HG02610 (cell line): ENCODE measurements at regions not wholly inside any gene's neighbourhood (a gene's known extent, or its start where the extent isn't known, plus 50 kb on each side); places are given as distances from the start of the nearest gene placed in this dataset.
"Not testable (repeated sequence)": the region's sequence is repeated elsewhere in the genome, so short reads cannot be mapped to it uniquely, and the experiment has no call there.

Source experiments
- ATAC-seq: cut with Tn5 transposase; IDR thresholded peaks from one replicate; pipeline ENCODE4 v1.9.1; 2021; ENCODE audit warnings: mild to moderate bottlenecking, moderate library complexity; ENCODE audit not compliant: unreplicated experiment

GRCh38 chrX:118212817-118213183 is 96.2 kb upstream of the KLHL13 start:
- peak; percentile 77 for ATAC-seq

DNA sequence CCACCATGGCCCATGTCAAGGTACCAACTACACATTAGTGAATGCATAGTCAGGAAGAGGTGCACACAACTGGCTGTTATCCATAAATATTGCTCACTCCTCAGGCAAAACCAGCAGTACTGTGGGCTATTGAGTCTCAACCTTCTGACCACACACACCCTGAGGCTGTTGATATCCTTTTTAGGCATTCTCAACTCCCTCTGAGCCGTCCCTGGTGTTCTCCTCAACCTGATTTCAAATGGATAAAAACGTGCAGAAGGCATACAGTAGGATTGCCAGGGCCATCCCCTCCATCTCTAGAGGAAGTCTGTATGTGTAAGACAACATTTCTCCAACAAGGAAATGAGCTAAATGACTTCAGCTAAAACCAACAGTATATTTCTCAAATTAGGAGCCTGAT is 98.7 kb upstream of the KLHL13 start:
- ATAC-seq: no peak

- no peak for ATAC-seq
Observed at GRCh38 chrX:118216087-118216486, 99.5 kb upstream of the KLHL13 start.

DNA sequence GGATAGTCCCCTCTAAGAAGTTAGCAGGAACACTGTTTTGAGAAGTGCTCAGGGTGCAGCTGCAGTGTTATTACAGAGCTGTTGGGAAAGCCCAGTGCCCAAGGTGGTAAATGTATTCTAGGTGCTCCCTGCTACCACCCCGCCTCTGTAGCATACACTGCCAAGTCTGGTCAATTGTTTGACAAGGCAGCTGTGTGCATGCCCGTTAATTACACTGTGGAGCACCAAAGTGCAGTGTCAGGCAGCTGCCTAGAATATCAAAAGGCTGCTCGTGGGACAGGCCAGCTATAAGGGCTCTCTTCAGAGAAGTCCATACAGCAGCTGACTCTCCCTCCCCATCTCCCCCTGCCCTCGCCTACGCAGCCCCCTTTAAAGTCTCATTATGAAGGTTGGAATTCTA is 99.9 kb upstream of the KLHL13 start:
- no peak for ATAC-seq

- ATAC-seq: no peak
Observed at GRCh38 chrX:118218079-118218478, 101.5 kb upstream of the KLHL13 start.

- no peak for ATAC-seq
Observed at GRCh38 chrX:118218940-118219339, 102.3 kb upstream of the KLHL13 start.

DNA sequence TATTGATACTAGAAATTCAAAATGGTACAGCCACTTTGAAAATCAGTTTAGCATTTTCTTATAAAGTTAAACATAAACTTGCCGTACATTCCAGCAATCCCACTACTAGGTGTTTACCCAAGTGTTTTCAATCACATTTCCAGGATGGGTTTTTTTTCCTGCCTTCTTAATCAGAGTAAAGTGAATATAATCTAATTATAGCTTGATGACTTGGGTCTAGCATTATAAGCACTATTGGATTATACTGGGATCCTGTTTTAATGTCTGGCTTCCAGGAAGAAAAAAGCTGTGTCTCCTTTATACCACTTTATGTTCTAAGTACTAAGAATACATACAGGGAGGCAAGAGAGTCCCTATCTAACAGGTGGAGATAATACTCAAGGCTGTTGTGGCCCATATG is 103.3 kb upstream of the KLHL13 start:
- ATAC-seq: no peak

DNA sequence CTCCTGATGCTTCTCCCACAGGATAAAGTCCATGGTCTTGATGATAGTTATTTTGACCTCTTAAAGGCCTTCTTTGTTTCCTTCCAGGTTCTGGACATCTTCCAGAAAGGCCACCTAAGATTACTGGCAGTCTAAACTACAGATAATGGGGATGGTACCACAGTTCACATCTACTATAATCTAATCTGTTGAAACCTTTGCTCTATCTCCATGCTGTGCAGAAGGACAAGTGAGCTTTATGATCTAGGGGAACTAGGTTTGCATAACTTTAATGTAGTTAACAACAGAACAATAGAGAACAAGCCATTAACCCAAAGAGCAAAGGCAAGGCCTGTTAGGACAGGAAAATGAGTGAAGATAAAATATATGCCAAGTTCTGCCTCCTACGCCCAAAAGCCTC is 103.9 kb upstream of the KLHL13 start:
- ATAC-seq: no peak

DNA sequence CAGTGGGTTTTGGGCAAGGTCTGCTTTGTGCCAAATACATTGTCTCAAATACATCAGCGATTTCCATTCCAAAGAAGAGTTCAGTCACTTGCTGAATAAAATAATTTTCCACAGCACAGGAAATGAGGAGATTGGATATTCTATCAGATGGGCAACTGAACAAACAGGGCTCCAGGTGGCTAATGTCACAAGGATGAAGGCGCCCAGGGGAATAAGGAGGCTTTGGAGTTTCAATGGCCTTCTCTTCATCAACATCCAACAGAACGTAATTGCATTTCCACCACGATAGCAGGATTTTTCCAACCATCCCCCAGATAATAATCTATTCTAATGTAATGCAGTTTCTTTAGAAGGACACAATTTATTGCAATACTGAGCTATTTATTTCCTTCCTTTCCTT is 104.7 kb upstream of the KLHL13 start:
- ATAC-seq: no peak

DNA sequence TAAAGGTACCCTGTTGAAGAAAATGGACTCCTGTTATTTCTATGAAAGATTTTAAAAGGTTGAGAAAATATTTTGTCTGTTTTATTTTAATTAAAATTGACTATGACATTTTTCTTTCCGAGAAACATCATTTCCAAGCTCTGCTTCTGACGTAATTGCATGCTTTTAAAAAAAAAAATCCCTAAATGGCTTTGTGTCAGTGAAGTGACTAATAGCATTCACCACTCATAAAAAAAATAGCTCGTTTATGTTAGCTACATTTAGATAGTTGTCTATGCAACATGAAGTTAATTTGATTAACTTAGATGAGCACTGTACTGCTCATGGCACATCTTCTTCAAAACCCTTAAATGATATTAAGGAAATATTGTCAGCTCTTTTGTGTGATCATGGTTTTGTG is 105.1 kb upstream of the KLHL13 start:
- no peak for ATAC-seq

- ATAC-seq: no peak
Observed at GRCh38 chrX:118222421-118222820, 105.8 kb upstream of the KLHL13 start.

DNA sequence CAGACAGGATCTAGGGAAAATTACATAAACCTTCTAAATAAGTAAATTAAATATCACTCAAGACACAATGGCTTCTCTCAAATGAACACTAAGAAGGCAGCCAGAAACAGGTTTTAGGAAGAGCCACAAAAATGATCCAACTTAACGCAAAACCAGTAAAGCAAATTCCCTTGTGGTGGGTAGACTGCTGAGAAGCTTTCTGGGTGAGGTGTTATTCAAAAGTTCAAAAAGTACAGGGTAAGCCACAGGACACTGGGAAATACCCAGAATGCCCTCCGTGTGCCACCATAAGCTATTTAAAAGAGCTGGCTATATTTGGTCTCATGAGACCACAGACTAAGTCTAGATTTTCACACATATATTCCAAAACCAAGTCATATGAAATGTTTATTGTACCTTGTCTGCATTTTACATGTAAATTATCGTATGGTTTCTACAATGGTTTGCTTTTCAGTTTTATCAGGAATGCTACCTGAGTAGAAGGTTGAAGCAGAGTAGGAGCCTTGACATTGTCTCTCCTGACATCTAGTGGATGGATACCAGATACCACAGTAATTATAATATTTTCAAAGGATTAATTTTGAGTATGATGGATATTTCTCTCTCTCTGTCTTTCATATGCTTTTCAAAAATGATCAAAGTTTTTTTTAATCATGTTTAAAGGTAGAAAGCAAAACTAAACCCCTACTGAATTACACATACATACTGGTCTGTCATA is 109.3 kb upstream of the KLHL13 start:
- peak; percentile 96 for ATAC-seq

DNA sequence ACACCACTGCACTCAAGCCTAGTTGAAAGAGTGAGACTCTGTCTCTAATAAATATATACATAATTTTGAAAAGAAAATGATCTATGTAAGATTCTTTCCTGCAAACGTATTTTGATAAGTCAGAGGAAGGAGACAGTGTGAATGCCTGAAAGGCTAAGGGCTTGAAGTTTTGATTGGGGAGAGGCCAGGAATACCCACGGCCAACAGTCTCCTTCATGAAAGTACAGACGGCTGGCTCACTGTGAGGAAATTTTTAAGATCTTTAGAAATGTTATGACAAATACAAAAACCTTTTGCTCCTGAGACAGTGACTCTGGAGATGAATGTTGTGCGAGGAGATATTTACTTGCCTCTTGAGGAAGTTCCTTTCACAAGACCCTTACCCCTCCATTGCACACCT is 111.4 kb upstream of the KLHL13 start:
- ATAC-seq: no peak

DNA sequence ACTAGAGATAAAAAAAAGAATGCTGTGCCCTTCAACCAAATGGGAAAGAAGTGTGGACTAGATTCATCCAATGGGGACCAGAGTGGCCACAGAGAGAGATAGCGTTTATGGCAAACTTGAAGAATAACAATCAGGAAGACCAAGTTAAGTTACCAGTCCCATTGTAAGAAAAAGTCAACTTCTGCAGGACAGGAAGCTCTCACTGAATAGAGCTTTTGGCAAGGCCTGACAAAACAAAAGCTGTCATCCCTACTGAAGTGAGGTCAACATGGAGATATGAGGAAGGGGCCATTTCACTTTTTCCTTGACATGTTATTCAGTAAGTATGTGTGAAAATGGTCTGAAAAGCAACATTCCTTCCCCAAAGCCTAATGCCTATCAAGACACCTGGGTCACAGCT is 111.8 kb upstream of the KLHL13 start:
- ATAC-seq: no peak

DNA sequence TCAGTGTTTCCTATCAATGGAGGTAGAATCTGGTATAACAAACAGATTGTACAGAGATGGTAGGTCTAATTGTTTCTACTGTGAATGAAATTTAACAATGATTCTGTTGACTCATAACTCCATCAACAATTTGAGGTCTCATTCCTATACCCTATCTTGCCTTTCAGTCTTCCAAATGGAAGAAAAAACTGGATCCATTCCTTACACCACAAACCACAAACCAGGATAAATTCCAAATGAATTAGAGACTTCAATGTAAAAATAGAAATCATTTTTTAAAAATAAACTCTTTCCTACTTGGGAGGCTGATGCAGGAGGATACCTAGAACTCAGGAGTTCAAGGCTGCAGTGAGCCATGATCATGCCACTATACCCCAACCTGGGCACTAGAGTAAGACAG is 114.4 kb upstream of the WDR44 start:
- ATAC-seq: no peak

DNA sequence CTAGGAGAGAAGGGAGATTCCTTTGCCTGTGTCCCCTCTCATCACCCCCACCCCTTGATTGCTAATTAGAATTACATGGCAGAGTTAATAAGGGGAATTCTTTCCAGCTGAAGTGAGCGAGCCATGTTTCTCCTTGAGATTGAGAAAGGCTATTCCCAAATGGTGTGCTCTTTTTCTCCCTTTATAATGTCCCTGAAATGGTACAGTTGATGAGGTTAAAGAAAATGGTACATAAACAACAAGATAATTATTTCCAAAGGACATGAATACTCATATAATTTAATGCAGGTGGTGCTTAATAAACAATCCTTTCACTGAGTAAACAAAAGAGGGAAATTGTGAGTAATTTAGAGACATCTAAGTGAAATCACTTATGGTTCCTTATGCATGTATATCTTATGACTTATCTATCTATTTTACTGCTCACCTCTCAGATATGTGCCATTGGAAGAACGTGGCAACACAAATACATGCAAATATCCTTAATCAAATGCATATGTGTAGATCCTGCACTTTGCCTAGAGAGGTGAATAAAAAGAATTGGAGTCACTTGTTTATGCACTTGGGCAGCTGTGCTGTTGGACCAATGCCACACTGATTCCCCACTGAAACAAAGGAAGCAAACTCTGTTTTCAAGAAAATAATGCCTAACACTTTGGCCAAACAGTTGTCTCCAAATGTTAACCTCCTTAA is 106.6 kb upstream of the WDR44 start:
- ATAC-seq: no peak

DNA sequence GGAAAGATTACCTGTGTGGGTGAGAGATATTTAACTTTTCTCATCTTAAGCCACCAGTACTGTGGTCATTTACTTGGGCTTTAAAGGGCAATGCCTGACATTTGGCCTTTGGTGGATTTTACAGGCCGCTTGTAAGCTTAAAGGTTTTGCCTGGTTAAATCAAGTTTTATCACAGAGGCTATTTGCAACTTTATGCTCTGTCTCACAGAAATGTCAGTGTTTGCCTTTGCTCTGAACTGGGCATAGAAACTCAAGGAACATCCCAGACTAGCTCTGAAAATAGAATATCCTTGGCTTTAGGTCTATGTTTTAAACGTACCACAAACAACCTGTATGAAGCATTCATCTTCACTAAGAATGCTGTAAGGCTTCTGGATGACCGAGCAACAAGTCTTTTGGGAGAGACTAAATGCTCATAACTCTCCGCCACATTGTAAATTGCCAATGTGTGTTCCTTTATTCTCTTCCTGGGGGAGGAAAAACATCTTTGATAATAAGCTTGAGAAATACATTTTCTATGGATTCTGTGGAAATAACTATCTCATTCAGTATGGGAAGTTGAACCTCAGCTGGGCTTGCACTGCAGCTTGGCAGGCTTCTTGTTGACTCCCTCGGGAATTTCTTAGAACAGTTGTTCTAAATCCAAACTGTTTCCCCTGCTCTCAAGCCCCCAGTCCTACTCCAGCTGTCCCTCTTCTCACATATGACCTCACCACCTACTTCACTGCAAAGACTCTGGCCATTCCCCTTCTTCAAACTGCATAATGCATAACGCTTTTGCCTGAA is 105.8 kb upstream of the WDR44 start:
- ATAC-seq: no peak

DNA sequence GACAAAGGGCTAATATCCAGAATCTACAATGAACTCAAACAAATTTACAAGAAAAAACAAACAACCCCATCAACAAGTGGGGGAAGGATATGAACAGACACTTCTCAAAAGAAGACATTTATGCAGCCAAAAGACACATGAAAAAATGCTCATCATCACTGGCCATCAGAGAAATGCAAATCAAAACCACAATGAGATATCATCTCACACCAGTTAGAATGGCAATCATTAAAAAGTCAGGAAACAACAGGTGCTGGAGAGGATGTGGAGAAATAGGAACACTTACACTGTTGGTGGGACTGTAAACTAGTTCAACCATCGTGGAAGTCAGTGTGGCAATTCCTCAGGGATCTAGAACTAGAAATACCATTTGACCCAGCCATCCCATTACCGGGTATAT is 98.9 kb upstream of the WDR44 start:
- not testable (repeated sequence) for ATAC-seq

DNA sequence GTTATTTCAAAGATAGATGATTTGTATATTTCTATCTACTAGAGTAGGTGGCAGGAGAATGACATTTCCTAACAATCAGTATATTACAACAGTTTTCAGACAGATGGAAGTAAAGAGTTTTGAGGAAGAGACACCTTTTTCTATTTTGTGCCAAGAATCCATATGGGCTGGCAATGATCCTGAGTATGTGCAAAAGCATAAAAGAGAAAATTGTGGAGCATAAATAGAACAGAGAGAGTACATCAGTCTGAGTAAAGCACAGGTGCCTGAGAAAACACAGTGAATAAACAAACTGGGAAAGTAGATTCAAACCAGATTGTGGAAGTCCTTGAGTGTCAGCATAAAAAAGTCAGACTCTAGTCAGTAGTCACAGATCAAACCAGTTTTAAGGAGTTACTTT is 96.8 kb upstream of the WDR44 start:
- no peak for ATAC-seq

- no peak for ATAC-seq
Observed at GRCh38 chrX:118250445-118250844, 95.5 kb upstream of the WDR44 start.

- ATAC-seq: no peak
Observed at GRCh38 chrX:118251271-118251670, 94.6 kb upstream of the WDR44 start.

DNA sequence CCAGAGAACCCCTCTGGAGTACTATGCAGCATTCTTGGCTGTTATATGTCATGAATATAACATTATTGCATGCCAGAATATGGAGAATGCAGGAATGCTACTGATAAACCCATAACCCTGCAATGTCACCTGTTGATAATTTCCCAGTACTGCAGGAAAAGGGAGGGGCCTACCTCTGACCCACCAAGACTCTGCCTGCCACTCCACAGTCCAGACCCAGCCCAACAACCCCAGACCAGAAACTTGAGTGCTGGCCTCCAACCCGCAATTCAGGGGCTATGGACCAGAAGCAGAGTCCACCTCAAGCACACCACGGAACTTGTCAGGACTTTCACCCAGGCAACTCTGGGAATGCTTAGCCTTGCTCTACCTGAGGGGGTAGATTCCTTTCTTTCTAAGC is 92.9 kb upstream of the WDR44 start:
- ATAC-seq: no peak
